Keratinocyte (primary cell): ENCODE measurements at regions not wholly inside any gene's neighbourhood (a gene's known extent, or its start where the extent isn't known, plus 50 kb on each side); places are given as distances from the start of the nearest gene placed in this dataset.

ENCODE experiments used
- DNase-seq: peaks from one replicate; pipeline ENCODE4 v3.0.0-alpha.2; 2011; ENCODE audit warnings: low read depth, missing footprints, low spot score
- FAIRE-seq: peaks from 2 replicates; lab custom pipeline; 2011; peaks lifted over from hg19 to GRCh38; lab: Jason Lieb, UNC
- H2AFZ ChIP-seq: 2 replicates; pipeline ENCODE4 v1.6.0; 2012; ENCODE audit warnings: low read length, control low read depth, inconsistent platforms; ENCODE audit not compliant: control insufficient read depth
- H3K27ac ChIP-seq: 2 replicates; pipeline ENCODE4 v1.5.1; 2011; ENCODE audit warnings: low read length; ENCODE audit not compliant: control insufficient read depth, insufficient read depth
- H3K27me3 ChIP-seq: 3 replicates; pipeline ENCODE4 v1.6.0; 2011; ENCODE audit warnings: low read length; ENCODE audit not compliant: control insufficient read depth, insufficient read depth; ENCODE audit errors: extremely low read depth
- H3K36me3 ChIP-seq, 2 experiments: 2 replicates in 1 of 2; 3 replicates in 1 of 2; pipeline ENCODE4 v1.5.1; 2011; ENCODE audit warnings: low read length in 2 of 2, mild to moderate bottlenecking in 1 of 2; ENCODE audit not compliant: control insufficient read depth in 2 of 2, insufficient read depth in 2 of 2; ENCODE audit errors: extremely low read depth in 1 of 2
- H3K4me1 ChIP-seq: 3 replicates; pipeline ENCODE4 v1.5.1; 2011; ENCODE audit warnings: low read length; ENCODE audit not compliant: control insufficient read depth, insufficient read depth; ENCODE audit errors: extremely low read depth
- H3K4me2 ChIP-seq: 3 replicates; pipeline ENCODE4 v1.6.0; 2011; ENCODE audit warnings: low read depth, low read length; ENCODE audit not compliant: control insufficient read depth, insufficient read depth; ENCODE audit errors: extremely low read depth
- H3K4me3 ChIP-seq, 3 experiments: fragments of 200-600 bp in 1 of 3; sonication (generic) in 1 of 3; 2 replicates in 2 of 3; 3 replicates in 1 of 3; pipeline ENCODE4 v1.5.1; 2011 to 2016; ENCODE audit warnings: low read length in 3 of 3, mild to moderate bottlenecking in 3 of 3, control low read depth in 2 of 3, inconsistent platforms in 1 of 3, low read depth in 1 of 3, mixed read lengths in 1 of 3, mixed run types in 1 of 3, moderate library complexity in 1 of 3; ENCODE audit not compliant: control insufficient read depth in 2 of 3, insufficient read depth in 2 of 3; ENCODE audit errors: extremely low read depth in 1 of 3
- H3K79me2 ChIP-seq: 2 replicates; pipeline ENCODE4 v1.6.0; 2012; ENCODE audit warnings: low read length; ENCODE audit not compliant: control insufficient read depth, insufficient read depth
- H3K9ac ChIP-seq: 3 replicates; pipeline ENCODE4 v1.6.0; 2011; ENCODE audit warnings: low read length; ENCODE audit not compliant: control insufficient read depth, insufficient read depth; ENCODE audit errors: extremely low read depth
- H3K9me1 ChIP-seq: 3 replicates; pipeline ENCODE4 v1.6.0; 2011; ENCODE audit warnings: low read length; ENCODE audit not compliant: control insufficient read depth, insufficient read depth; ENCODE audit errors: extremely low read depth
- H3K9me3 ChIP-seq: 2 replicates; pipeline ENCODE4 v1.5.1; 2012; ENCODE audit warnings: low read depth, low read length; ENCODE audit not compliant: control insufficient read depth
- H4K20me1 ChIP-seq: 3 replicates; pipeline ENCODE4 v1.6.0; 2011; ENCODE audit warnings: low read length; ENCODE audit not compliant: control insufficient read depth, insufficient read depth; ENCODE audit errors: extremely low read depth
- CTCF ChIP-seq, 3 experiments: IDR thresholded peaks in 1 of 3; conservative IDR thresholded peaks in 1 of 3; optimal IDR thresholded peaks in 1 of 3; 2 replicates in 2 of 3; 3 replicates in 1 of 3; pipeline versions ENCODE3 to v1.5.1; 2011; ENCODE audit warnings: low read length in 3 of 3, mild to moderate bottlenecking in 3 of 3, moderate library complexity in 2 of 3, control low read depth in 1 of 3, inconsistent platforms in 1 of 3; ENCODE audit not compliant: insufficient read depth in 2 of 3; ENCODE audit errors: extremely low read depth in 1 of 3
- EZH2 ChIP-seq: IDR thresholded peaks from one replicate; pipeline ENCODE4 v1.6.1; 2012; ENCODE audit warnings: inconsistent platforms, mild to moderate bottlenecking, low read length, moderate library complexity
- dilution Hi-C: fragments of 300-500 bp; cut with MboI; formaldehyde crosslinking; loops from one replicate; pipeline ENCODE4 v1.7.0; 2020; ENCODE audit warnings: low sequenced_read_pairs; ENCODE audit not compliant: extremely low pct_ligation_motif_present

- H3K9ac ChIP-seq: no peak overlapping the region
- H3K4me3 ChIP-seq: no peak overlapping the region
- DNase-seq (no peak), FAIRE-seq (no peak)
- dilution Hi-C loops: no loop called here
- H3K4me2 ChIP-seq: no peak overlapping the region
- TF ChIP-seq CTCF (optimal IDR thresholded peaks at IDR 0.05 in 1 of 3, IDR thresholded peaks at IDR 0.05 in 1 of 3, conservative IDR thresholded peaks at IDR 0.05 in 1 of 3; ENCODE audit: extremely low read depth in 1 of 3, insufficient read depth in 2 of 3, low read length in 3 of 3) (no peak), EZH2 (no peak)
- no peaks in the 10 kb centered on the region for H3K9me1 ChIP-seq
- H3K27me3 ChIP-seq: no peaks in the 10 kb centered on the region
- H3K4me1 ChIP-seq: no peaks in the 10 kb centered on the region
- H2AFZ ChIP-seq: no peak overlapping the region
- H3K27ac ChIP-seq: no peak overlapping the region
- no peaks in the 10 kb centered on the region for H3K9me3 ChIP-seq
- H3K36me3 ChIP-seq: no peaks in the 10 kb centered on the region
- H4K20me1 ChIP-seq: no peaks in the 10 kb centered on the region
- H3K79me2 ChIP-seq: no peaks in the 10 kb centered on the region
Observed at GRCh38 chr2:126270587-126270986, 385.4 kb upstream of the GYPC start.

GRCh38 chr2:126272401-126272800, 383.6 kb upstream of the GYPC start:
- Histone ChIP-seq H4K20me1 (no peaks in the 10 kb centered on the region), H3K4me2 (no peak overlapping the region), H3K27ac (no peak overlapping the region), H3K9me3 (no peaks in the 10 kb centered on the region), H3K9me1 (no peaks in the 10 kb centered on the region), H3K27me3 (no peaks in the 10 kb centered on the region), H2AFZ (no peak overlapping the region), H3K36me3 (no peaks in the 10 kb centered on the region), H3K9ac (no peak overlapping the region), H3K4me3 (no peak overlapping the region), H3K4me1 (no peaks in the 10 kb centered on the region), H3K79me2 (no peaks in the 10 kb centered on the region)
- dilution Hi-C loops: no loop called here
- FAIRE-seq (no peak), DNase-seq (no peak)
- TF ChIP-seq CTCF (optimal IDR thresholded peaks at IDR 0.05 in 1 of 3, IDR thresholded peaks at IDR 0.05 in 1 of 3, conservative IDR thresholded peaks at IDR 0.05 in 1 of 3; ENCODE audit: extremely low read depth in 1 of 3, insufficient read depth in 2 of 3, low read length in 3 of 3): no peak
- TF ChIP-seq EZH2: no peak
